GM18508 (cell line): ENCODE measurements at regions not wholly inside any gene's neighbourhood (a gene's known extent, or its start where the extent isn't known, plus 50 kb on each side); places are given as distances from the start of the nearest gene placed in this dataset.
"Not testable (repeated sequence)": the region's sequence is repeated elsewhere in the genome, so short reads cannot be mapped to it uniquely, and the experiment has no call there.

ENCODE experiments used
- ATAC-seq: cut with Tn5 transposase; IDR thresholded peaks from one replicate; pipeline ENCODE4 v1.9.1; 2021; ENCODE audit warnings: moderate number of reproducible peaks; ENCODE audit not compliant: insufficient read depth, unreplicated experiment

GRCh38 chr2:129923265-129924091 is 56.0 kb upstream of the RAB6C start:
- ATAC-seq: no peak

- ATAC-seq: not testable (repeated sequence)
Observed at GRCh38 chr2:129924115-129924514, 55.4 kb upstream of the RAB6C start.

GRCh38 chr2:129925381-129925780 is 54.1 kb upstream of the RAB6C start:
- no peak for ATAC-seq

- ATAC-seq: no peak
Observed at GRCh38 chr2:129927696-129928095, 51.8 kb upstream of the RAB6C start.

- no peak for ATAC-seq
Observed at GRCh38 chr2:129929321-129930290, 49.9 kb upstream of the RAB6C start.
